ENCODE measurements at regions not wholly inside any gene's neighbourhood (a gene's known extent, or its start where the extent isn't known, plus 50 kb on each side); places are given as distances from the start of the nearest gene placed in this dataset.

DNA sequence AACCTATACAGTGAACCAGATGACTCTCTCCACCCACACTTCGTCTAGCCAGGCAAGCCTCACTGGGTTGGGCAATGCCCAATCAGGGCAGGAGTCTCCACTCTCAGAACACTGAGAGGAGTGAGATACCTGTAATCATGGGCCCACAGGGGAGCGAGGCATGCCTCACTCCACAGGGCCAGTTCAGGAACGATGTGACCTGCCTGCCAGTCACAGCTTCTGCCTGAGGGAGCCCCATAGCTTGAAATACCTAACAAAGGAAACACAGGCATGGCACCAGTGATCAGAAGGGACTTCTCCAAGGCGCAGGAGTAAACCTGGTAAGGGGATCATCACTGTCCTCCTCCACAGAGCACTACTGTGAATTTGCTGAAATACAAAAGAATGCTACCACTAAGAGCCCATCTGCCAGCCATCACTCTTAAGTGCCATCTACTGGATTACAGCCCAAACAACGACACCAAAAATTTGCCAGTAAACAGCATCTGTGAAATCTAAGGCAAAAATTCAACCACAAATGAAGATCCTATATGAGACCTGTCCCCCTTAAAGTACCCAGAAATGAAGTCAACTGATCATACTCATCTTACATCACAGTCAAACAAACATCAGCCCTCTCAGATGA is 689.9 kb upstream of the SEMA6D start:
- TF ChIP-seq CTCF (IDR thresholded peaks at IDR 0.05) (no peak), POLR2A (IDR thresholded peaks at IDR 0.05) (no peak)

Measured in uterus (tissue), 2 donors.